ENCODE measurements at regions not wholly inside any gene's neighbourhood (a gene's known extent, or its start where the extent isn't known, plus 50 kb on each side); places are given as distances from the start of the nearest gene placed in this dataset.

- Histone ChIP-seq H3K27ac (ENCODE audit: low read depth, low read length, poor library complexity, severe bottlenecking) (no peak overlapping the region), H3K9me3 (ENCODE audit: low read length) (no peaks in the 10 kb centered on the region), H2AFZ (ENCODE audit: low read length) (no peak overlapping the region), H3K4me2 (ENCODE audit: low read length) (no peak overlapping the region), H3K4me1 (ENCODE audit: insufficient read depth, low read length, poor library complexity, severe bottlenecking) (no peaks in the 10 kb centered on the region), H4K20me1 (ENCODE audit: insufficient read depth, low read length) (no peaks in the 10 kb centered on the region), H3K36me3 (ENCODE audit: insufficient read depth, low read length) (no peaks in the 10 kb centered on the region), H3K9me2 (ENCODE audit: insufficient read depth, low read length) (no peaks in the 10 kb centered on the region), H3K79me2 (ENCODE audit: insufficient read depth, low read depth, low read length) (no peaks in the 10 kb centered on the region), H3K4me3 (ENCODE audit: low read depth, low read length, poor library complexity, severe bottlenecking) (no peak overlapping the region)
- no peak for DNase-seq (ENCODE audit: low spot score)
- POLR2A ChIA-PET, result no interaction called here
- intact Hi-C loops (cut with micrococcal nuclease; ENCODE audit: unreplicated experiment), result no loop called here
- TF ChIP-seq, protein P1, sequence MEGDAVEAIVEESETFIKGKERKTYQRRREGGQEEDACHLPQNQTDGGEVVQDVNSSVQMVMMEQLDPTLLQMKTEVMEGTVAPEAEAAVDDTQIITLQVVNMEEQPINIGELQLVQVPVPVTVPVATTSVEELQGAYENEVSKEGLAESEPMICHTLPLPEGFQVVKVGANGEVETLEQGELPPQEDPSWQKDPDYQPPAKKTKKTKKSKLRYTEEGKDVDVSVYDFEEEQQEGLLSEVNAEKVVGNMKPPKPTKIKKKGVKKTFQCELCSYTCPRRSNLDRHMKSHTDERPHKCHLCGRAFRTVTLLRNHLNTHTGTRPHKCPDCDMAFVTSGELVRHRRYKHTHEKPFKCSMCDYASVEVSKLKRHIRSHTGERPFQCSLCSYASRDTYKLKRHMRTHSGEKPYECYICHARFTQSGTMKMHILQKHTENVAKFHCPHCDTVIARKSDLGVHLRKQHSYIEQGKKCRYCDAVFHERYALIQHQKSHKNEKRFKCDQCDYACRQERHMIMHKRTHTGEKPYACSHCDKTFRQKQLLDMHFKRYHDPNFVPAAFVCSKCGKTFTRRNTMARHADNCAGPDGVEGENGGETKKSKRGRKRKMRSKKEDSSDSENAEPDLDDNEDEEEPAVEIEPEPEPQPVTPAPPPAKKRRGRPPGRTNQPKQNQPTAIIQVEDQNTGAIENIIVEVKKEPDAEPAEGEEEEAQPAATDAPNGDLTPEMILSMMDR (conservative IDR thresholded peaks at IDR 0.05; ENCODE audit: low read length), result no peak
- TF ChIP-seq EZH2phosphoT487 (IDR thresholded peaks at IDR 0.05; ENCODE audit: borderline replicate concordance, low read depth, low read length), result no peak
- CTCF ChIA-PET (ENCODE audit: unreplicated experiment), result no interaction called here
- no TSS peak for BruUV-seq (replicated peaks)
Observed at GRCh38 chr15:45884289-45884688, 249.5 kb downstream of the SQOR start.

GRCh38 chr15:45884755-45885445 lies 250.1 kb downstream of the SQOR start:
- Histone ChIP-seq H3K79me2 (ENCODE audit: insufficient read depth, low read depth, low read length) (no peaks in the 10 kb centered on the region), H2AFZ (ENCODE audit: low read length) (no peak overlapping the region), H3K9me3 (ENCODE audit: low read length) (no peaks in the 10 kb centered on the region), H3K4me2 (ENCODE audit: low read length) (no peak overlapping the region), H3K36me3 (ENCODE audit: insufficient read depth, low read length) (no peaks in the 10 kb centered on the region), H4K20me1 (ENCODE audit: insufficient read depth, low read length) (no peaks in the 10 kb centered on the region), H3K4me1 (ENCODE audit: insufficient read depth, low read length, poor library complexity, severe bottlenecking) (no peaks in the 10 kb centered on the region), H3K4me3 (ENCODE audit: low read depth, low read length, poor library complexity, severe bottlenecking) (no peak overlapping the region), H3K9me2 (ENCODE audit: insufficient read depth, low read length) (no peaks in the 10 kb centered on the region), H3K27ac (ENCODE audit: low read depth, low read length, poor library complexity, severe bottlenecking) (no peak overlapping the region)
- no peak for TF ChIP-seq EZH2phosphoT487 (IDR thresholded peaks at IDR 0.05; ENCODE audit: borderline replicate concordance, low read depth, low read length)
- TF ChIP-seq, protein P1 (conservative IDR thresholded peaks at IDR 0.05; ENCODE audit: low read length), result no peak
- ChIA-PET CTCF (ENCODE audit: unreplicated experiment) (no interaction called here), POLR2A (interaction anchor here (0.5 kb wide), 2 partner anchors 69 to 82 kb away, joined by 3 to 5 read pairs; no protein-coding TSS in a partner anchor)
- DNase-seq (ENCODE audit: low spot score), result no peak
- BruUV-seq (replicated peaks), result no TSS peak
- intact Hi-C loops (cut with micrococcal nuclease; ENCODE audit: unreplicated experiment), result no loop called here

- TF ChIP-seq, protein P1 (conservative IDR thresholded peaks at IDR 0.05; ENCODE audit: low read length), result no peak
- TF ChIP-seq EZH2phosphoT487 (IDR thresholded peaks at IDR 0.05; ENCODE audit: borderline replicate concordance, low read depth, low read length), result no peak
- H3K36me3 ChIP-seq (ENCODE audit: insufficient read depth, low read length), result no peaks in the 10 kb centered on the region
- no peak overlapping the region for H2AFZ ChIP-seq (ENCODE audit: low read length)
- H3K9me2 ChIP-seq (ENCODE audit: insufficient read depth, low read length), result no peaks in the 10 kb centered on the region
- H3K79me2 ChIP-seq (ENCODE audit: insufficient read depth, low read depth, low read length), result no peaks in the 10 kb centered on the region
- H3K27ac ChIP-seq (ENCODE audit: low read depth, low read length, poor library complexity, severe bottlenecking), result no peak overlapping the region
- ChIA-PET POLR2A (interaction anchor here (1.1 kb wide), 1 partner anchor 57 kb away, joined by 3 read pairs; no protein-coding TSS in a partner anchor), CTCF (ENCODE audit: unreplicated experiment) (no interaction called here)
- no peaks in the 10 kb centered on the region for H4K20me1 ChIP-seq (ENCODE audit: insufficient read depth, low read length)
- H3K4me2 ChIP-seq (ENCODE audit: low read length), result no peak overlapping the region
- no peak overlapping the region for H3K4me3 ChIP-seq (ENCODE audit: low read depth, low read length, poor library complexity, severe bottlenecking)
- H3K9me3 ChIP-seq (ENCODE audit: low read length), result no peaks in the 10 kb centered on the region
- no peaks in the 10 kb centered on the region for H3K4me1 ChIP-seq (ENCODE audit: insufficient read depth, low read length, poor library complexity, severe bottlenecking)
- DNase-seq (ENCODE audit: low spot score), result no peak
- BruUV-seq (replicated peaks), result no TSS peak
- intact Hi-C loops (cut with micrococcal nuclease; ENCODE audit: unreplicated experiment), result no loop called here
Observed at GRCh38 chr15:45885801-45886200, 251.0 kb downstream of the SQOR start.

Data from OCI-LY7 (cell line).